ENCODE measurements at regions not wholly inside any gene's neighbourhood (a gene's known extent, or its start where the extent isn't known, plus 50 kb on each side); places are given as distances from the start of the nearest gene placed in this dataset.
"Not testable (repeated sequence)": the region's sequence is repeated elsewhere in the genome, so short reads cannot be mapped to it uniquely, and the experiment has no call there.

- not testable (repeated sequence) for TF ChIP-seq POLR2A, CTCF, POLR2AphosphoS5 (IDR thresholded peaks at IDR 0.05)
Measured at GRCh38 chr4:187695531-187695930, 300.0 kb upstream of the ZFP42 start.
